LNCaP clone FGC (cell line): ENCODE measurements at regions not wholly inside any gene's neighbourhood (a gene's known extent, or its start where the extent isn't known, plus 50 kb on each side); places are given as distances from the start of the nearest gene placed in this dataset.
"Not testable (repeated sequence)": the region's sequence is repeated elsewhere in the genome, so short reads cannot be mapped to it uniquely, and the experiment has no call there.

Source experiments
- DNase-seq: peaks from one replicate; pipeline ENCODE4 v3.0.0-alpha.2; 2011; ENCODE audit warnings: low read depth
- H3K4me3 ChIP-seq: 2 replicates; pipeline ENCODE4 v1.5.1; 2011; ENCODE audit warnings: mild to moderate bottlenecking, low read depth, low read length, control low read depth
- TF ChIP-seq, protein P1 (sequence below): IDR thresholded peaks from 2 replicates; pipeline ENCODE4 v1.5.1; 2012; ENCODE audit warnings: mild to moderate bottlenecking; ENCODE audit not compliant: control insufficient read depth, insufficient read depth; ENCODE audit errors: extremely low read depth

DNA sequence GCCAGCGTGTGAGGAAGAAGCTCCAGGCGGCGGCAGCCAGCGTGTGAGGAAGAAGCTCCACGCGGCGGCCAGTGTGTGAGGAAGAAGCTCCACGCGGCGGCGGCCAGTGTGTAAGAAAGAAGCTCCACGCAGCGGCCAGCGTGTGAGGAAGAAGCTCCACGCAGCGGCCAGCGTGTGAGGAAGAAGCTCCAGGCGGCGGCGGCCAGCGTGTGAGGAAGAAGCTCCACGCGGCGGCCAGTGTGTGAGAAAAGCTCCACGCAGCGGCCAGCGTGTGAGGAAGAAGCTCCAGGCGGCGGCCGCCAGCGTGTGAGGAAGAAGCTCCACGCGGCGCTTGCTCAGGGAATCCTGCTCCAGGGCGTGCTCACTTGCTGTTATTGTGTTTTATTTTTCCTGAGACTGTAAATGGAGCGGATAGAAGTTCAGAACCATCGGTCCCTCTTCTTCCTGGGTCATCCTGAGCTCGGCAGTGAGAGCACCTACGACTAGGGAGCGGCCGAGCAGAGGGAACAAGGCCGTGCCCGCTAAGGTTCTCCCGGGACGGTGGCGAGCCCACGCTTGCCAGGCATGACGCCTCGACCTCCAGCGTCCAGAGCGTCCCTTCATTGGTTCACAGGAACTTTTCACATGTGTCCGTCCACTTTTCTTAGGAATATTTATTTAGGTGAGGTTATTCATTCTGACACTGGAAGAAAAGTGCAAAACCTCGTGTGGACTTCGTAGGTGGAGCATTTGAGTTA lies 94.2 kb downstream of the TMEM18 start:
- DNase-seq, result no peak
- no peak overlapping the region for H3K4me3 ChIP-seq
- TF ChIP-seq, protein P1, sequence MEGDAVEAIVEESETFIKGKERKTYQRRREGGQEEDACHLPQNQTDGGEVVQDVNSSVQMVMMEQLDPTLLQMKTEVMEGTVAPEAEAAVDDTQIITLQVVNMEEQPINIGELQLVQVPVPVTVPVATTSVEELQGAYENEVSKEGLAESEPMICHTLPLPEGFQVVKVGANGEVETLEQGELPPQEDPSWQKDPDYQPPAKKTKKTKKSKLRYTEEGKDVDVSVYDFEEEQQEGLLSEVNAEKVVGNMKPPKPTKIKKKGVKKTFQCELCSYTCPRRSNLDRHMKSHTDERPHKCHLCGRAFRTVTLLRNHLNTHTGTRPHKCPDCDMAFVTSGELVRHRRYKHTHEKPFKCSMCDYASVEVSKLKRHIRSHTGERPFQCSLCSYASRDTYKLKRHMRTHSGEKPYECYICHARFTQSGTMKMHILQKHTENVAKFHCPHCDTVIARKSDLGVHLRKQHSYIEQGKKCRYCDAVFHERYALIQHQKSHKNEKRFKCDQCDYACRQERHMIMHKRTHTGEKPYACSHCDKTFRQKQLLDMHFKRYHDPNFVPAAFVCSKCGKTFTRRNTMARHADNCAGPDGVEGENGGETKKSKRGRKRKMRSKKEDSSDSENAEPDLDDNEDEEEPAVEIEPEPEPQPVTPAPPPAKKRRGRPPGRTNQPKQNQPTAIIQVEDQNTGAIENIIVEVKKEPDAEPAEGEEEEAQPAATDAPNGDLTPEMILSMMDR, result no peak

DNA sequence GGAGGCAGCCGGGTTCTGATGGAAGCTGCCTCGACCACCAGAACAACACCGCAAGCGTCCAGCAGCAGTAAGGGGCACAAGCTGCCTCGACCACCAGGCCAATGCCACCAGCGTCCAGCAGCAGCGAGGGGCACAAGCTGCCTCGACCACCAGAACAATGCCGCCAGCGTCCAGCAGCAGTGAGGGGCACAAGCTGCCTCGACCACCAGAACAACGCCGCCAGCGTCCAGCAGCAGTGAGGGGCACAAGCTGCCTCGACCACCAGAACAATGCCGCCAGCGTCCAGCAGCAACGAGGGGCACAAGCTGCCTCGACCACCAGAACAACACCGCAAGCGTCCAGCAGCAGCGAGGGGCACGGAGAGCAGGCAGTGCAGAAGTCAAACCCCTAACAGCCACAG lies 94.9 kb downstream of the TMEM18 start:
- H3K4me3 ChIP-seq, DNase-seq: not testable (repeated sequence)

DNA sequence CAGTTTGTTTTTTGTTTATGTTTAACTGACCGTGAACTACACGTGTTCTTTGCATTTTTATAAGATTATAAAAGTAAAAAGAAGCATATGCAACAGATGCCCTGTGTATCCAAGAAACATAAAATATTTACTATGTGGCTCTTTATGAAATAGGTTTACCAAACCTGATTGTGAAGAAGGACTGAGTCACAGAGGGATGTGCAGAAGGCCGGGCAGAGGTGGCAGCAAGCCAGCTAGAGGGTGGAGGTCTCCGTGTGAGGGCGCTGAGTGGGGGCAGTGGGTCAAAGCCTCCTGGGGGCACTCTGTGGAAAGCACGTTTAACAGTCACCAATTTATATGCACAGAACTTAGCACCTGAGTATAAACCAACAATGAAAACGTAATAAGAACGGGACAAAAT lies 97.2 kb downstream of the TMEM18 start:
- no peak for DNase-seq
- no peak overlapping the region for H3K4me3 ChIP-seq

DNA sequence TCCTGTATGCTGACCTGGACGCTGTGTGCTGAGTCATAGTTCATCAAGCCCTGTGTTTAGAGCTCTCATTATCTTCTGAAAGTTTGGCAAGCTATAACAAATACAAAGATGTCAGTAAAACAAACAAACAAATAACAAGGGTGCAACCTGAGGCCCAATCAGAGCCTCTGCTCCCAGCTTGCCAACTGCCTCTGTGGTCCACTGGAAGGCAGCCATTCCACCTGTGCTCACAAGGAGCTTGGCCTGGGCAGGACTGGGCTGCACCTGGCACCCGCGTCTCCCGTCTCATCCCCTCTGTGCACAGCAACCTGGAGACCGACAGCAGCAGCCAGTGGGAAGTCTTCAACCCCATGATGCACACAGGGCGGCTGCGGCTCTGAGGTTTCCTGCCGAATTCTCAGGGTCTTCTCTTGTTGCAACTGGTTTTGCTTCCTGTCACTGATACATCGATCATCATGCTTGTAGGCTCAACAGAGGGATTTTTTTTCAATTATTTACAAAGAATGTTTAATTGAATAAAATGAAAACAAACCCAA lies 97.8 kb downstream of the TMEM18 start:
- peak; percentile 96 for DNase-seq
- no peak overlapping the region for H3K4me3 ChIP-seq
- TF ChIP-seq, protein P1, result no peak

More for the DNA sequence above, 97.2 kb downstream of the TMEM18 start:
- TF ChIP-seq, protein P1, result no peak

DNA sequence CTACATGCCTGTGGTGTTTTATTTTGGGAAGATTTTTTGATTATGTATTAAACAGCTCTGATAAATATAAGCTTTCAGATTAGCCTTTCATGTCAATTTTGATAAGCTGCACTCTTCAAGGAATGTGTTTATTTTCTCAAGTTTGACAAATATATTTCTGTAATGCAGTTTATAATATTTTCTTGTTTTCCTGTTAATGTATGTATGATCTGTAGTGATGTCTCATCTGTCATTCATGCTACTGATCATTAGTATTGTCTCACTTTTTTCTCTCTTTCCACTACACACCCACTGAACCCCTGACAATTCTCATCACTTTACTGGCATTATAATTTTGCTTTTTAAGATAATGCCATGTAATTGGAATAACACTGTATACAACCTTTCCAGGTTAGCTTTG lies 100.9 kb downstream of the TMEM18 start:
- H3K4me3 ChIP-seq, result no peak overlapping the region
- TF ChIP-seq, protein P1, result no peak
- DNase-seq, result no peak

DNA sequence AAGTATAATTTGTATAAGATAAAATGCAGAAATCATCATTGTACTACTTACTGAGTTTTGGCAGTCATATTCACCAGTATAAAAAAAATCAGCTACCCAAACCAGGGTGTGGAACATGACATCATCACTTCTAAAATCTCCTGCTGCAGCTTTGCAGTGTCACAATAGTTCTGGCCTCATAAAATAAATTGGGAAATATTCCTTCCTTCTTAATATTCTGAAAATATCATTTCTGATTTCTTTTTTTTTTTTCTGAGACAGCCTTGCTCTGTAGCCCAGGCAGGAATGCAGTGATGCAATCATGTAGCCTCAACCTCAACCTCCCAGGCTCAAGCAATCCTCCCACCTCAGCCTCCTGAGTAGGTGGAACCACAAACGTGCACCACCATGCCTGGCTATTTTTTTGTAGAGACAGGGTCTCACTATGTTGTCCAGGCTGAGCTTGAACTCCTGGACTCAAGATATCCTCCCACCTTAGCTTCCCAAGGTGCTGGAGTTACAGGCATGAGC lies 101.4 kb downstream of the TMEM18 start:
- TF ChIP-seq, protein P1, result no peak
- no peak overlapping the region for H3K4me3 ChIP-seq

DNA sequence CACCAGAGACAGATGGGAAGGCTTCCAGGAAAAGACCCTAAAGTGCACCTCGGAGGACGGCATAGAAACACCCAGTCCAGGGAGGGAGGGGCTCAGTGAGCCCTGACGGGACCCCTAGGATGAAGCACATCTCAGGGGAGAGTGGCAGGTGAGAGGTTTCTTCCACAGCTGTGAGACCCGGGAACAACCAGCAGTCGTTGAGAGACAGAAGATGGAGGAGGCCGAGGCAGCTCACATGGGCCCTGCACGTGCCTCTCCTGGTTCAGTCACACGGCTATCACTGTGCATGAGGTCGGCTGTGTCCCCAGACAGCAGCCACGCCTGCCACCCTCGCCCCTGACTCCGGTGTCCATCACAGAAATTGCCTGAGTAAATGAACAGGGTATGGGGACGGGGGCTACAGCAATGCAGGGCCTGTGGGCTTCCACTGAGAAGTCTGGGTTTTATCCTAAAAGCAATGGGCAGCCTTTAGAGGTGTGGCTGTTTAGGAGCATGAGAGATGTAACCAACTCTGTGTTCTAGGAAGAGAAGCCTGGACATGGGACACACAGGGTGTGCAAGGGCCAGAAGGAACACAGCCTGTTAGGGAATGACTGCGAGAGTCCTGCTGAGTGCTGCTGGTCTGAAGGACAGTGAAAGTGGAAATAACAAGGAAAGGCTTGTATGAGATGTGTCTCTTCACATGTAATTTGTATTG lies 102.0 kb downstream of the TMEM18 start:
- no peak overlapping the region for H3K4me3 ChIP-seq
- TF ChIP-seq, protein P1, result no peak
- no peak for DNase-seq

More for the DNA sequence above, 101.4 kb downstream of the TMEM18 start:
- DNase-seq, result no peak
